HG03558 (cell line): ENCODE measurements at regions not wholly inside any gene's neighbourhood (a gene's known extent, or its start where the extent isn't known, plus 50 kb on each side); places are given as distances from the start of the nearest gene placed in this dataset.

Source experiments
- ATAC-seq: cut with Tn5 transposase; IDR thresholded peaks from one replicate; pipeline ENCODE4 v1.9.1; 2021; ENCODE audit warnings: moderate number of reproducible peaks; ENCODE audit not compliant: unreplicated experiment; ENCODE audit errors: extremely low read depth

- no peak for ATAC-seq
Observed at GRCh38 chr10:121091961-121092719, 241.0 kb downstream of the WDR11 start.

- ATAC-seq, result no peak
Observed at GRCh38 chr10:121092720-121093095, 241.5 kb downstream of the WDR11 start.

- no peak for ATAC-seq
Observed at GRCh38 chr10:121096617-121097431, 245.7 kb downstream of the WDR11 start.

- ATAC-seq, result no peak
Observed at GRCh38 chr10:121098211-121098610, 247.0 kb downstream of the WDR11 start.

- no peak for ATAC-seq
Observed at GRCh38 chr10:121098751-121099150, 247.6 kb downstream of the WDR11 start.

GRCh38 chr10:121099181-121099580 lies 248.0 kb downstream of the WDR11 start:
- ATAC-seq, result no peak

GRCh38 chr10:121099592-121099991 lies 248.4 kb downstream of the WDR11 start:
- no peak for ATAC-seq

- no peak for ATAC-seq
Observed at GRCh38 chr10:121101561-121101960, 250.4 kb downstream of the WDR11 start.

GRCh38 chr10:121102706-121103105 lies 251.5 kb downstream of the WDR11 start:
- ATAC-seq, result no peak

GRCh38 chr10:121104476-121105111 lies 253.4 kb downstream of the WDR11 start:
- no peak for ATAC-seq

GRCh38 chr10:121106611-121107010 lies 255.4 kb downstream of the WDR11 start:
- no peak for ATAC-seq

- no peak for ATAC-seq
Observed at GRCh38 chr10:121108051-121108450, 256.9 kb downstream of the WDR11 start.

GRCh38 chr10:121110369-121110768 lies 259.2 kb downstream of the WDR11 start:
- ATAC-seq, result no peak

- no peak for ATAC-seq
Observed at GRCh38 chr10:121112136-121112535, 261.0 kb downstream of the WDR11 start.

- ATAC-seq, result no peak
Observed at GRCh38 chr10:121112579-121113384, 261.6 kb downstream of the WDR11 start.

GRCh38 chr10:121113385-121113696 lies 262.2 kb downstream of the WDR11 start:
- no peak for ATAC-seq

- ATAC-seq, result no peak
Observed at GRCh38 chr10:121113911-121114310, 262.7 kb downstream of the WDR11 start.

- ATAC-seq, result no peak
Observed at GRCh38 chr10:121115154-121115553, 264.0 kb downstream of the WDR11 start.

- ATAC-seq, result no peak
Observed at GRCh38 chr10:121121462-121121861, 270.3 kb downstream of the WDR11 start.

GRCh38 chr10:121127151-121127906 lies 276.2 kb downstream of the WDR11 start:
- ATAC-seq, result no peak
